ENCODE measurements at regions not wholly inside any gene's neighbourhood (a gene's known extent, or its start where the extent isn't known, plus 50 kb on each side); places are given as distances from the start of the nearest gene placed in this dataset.

- H3K4me3 ChIP-seq (replicated peaks in 1 of 3): no peak overlapping the region
- no peak overlapping the region for H3K27ac ChIP-seq
- TF ChIP-seq CTCF (IDR thresholded peaks at IDR 0.05) (no peak), POLR2A (IDR thresholded peaks at IDR 0.05) (no peak)
- H3K4me1 ChIP-seq: no peaks in the 10 kb centered on the region
- H3K9me3 ChIP-seq: no peaks in the 10 kb centered on the region
- no peaks in the 10 kb centered on the region for H3K36me3 ChIP-seq
- 42 to 73% methylated on average over 3 of the region's 3 CpGs for WGBS, 2 donors
- intact Hi-C loops (cut with DNase I): no loop called here
- no peak for DNase-seq
- H3K27me3 ChIP-seq: no peaks in the 10 kb centered on the region
Measured at GRCh38 chr21:32055305-32055704, 182.5 kb downstream of the HUNK start.
